Mucosa of stomach (tissue), 1 donor: ENCODE measurements at regions not wholly inside any gene's neighbourhood (a gene's known extent, or its start where the extent isn't known, plus 50 kb on each side); places are given as distances from the start of the nearest gene placed in this dataset.

Source experiments
- H3K27me3 ChIP-seq: one replicate; pipeline ENCODE4 v1.7.0; 2013; ENCODE audit warnings: mild to moderate bottlenecking, low read length; ENCODE audit not compliant: control insufficient read depth, insufficient read depth
- H3K36me3 ChIP-seq: one replicate; pipeline ENCODE4 v1.7.0; 2013; ENCODE audit warnings: low read length; ENCODE audit not compliant: control insufficient read depth, insufficient read depth
- H3K4me1 ChIP-seq: one replicate; pipeline ENCODE4 v1.7.0; 2013; ENCODE audit warnings: mild to moderate bottlenecking, low read length; ENCODE audit not compliant: control insufficient read depth, insufficient read depth
- H3K4me3 ChIP-seq: one replicate; pipeline ENCODE4 v1.7.0; 2013; ENCODE audit warnings: low read length
- H3K9ac ChIP-seq: one replicate; pipeline ENCODE4 v1.7.0; 2013; ENCODE audit warnings: mild to moderate bottlenecking, low read length, moderate library complexity
- H3K9me3 ChIP-seq: one replicate; pipeline ENCODE4 v1.7.0; 2013; ENCODE audit warnings: mild to moderate bottlenecking, low read length, moderate library complexity; ENCODE audit not compliant: control insufficient read depth
- donor health status: Pancreatic carcinoma.

- Histone ChIP-seq H3K36me3 (no peaks in the 10 kb centered on the region), H3K4me3 (no peak overlapping the region), H3K4me1 (peaks cover 22% of the 10 kb centered on the region), H3K27me3 (no peaks in the 10 kb centered on the region), H3K9me3 (no peaks in the 10 kb centered on the region), H3K9ac (no peak overlapping the region)
Observed at GRCh38 chr4:38364383-38364963, 299.5 kb upstream of the KLF3 start.

GRCh38 chr4:38365261-38365660 is 298.7 kb upstream of the KLF3 start:
- H3K27me3 ChIP-seq: no peaks in the 10 kb centered on the region
- peaks cover 22% of the 10 kb centered on the region for H3K4me1 ChIP-seq
- no peaks in the 10 kb centered on the region for H3K36me3 ChIP-seq
- H3K9me3 ChIP-seq: no peaks in the 10 kb centered on the region
- no peak overlapping the region for H3K9ac ChIP-seq
- H3K4me3 ChIP-seq: no peak overlapping the region

- Histone ChIP-seq H3K36me3 (no peaks in the 10 kb centered on the region), H3K9me3 (no peaks in the 10 kb centered on the region), H3K4me3 (no peak overlapping the region), H3K4me1 (peaks cover 22% of the 10 kb centered on the region), H3K9ac (no peak overlapping the region), H3K27me3 (no peaks in the 10 kb centered on the region)
Observed at GRCh38 chr4:38365748-38366310, 298.2 kb upstream of the KLF3 start.

GRCh38 chr4:38366456-38366855 is 297.5 kb upstream of the KLF3 start:
- Histone ChIP-seq H3K4me1 (peaks cover 22% of the 10 kb centered on the region), H3K4me3 (no peak overlapping the region), H3K27me3 (no peaks in the 10 kb centered on the region), H3K36me3 (no peaks in the 10 kb centered on the region), H3K9me3 (no peaks in the 10 kb centered on the region), H3K9ac (no peak overlapping the region)

- Histone ChIP-seq H3K9me3 (no peaks in the 10 kb centered on the region), H3K27me3 (no peaks in the 10 kb centered on the region), H3K9ac (no peak overlapping the region), H3K4me1 (peaks cover 27% of the 10 kb centered on the region), H3K36me3 (no peaks in the 10 kb centered on the region), H3K4me3 (no peak overlapping the region)
Observed at GRCh38 chr4:38366997-38367396, 297.0 kb upstream of the KLF3 start.

- H3K27me3 ChIP-seq: no peaks in the 10 kb centered on the region
- no peak overlapping the region for H3K4me3 ChIP-seq
- no peak overlapping the region for H3K9ac ChIP-seq
- H3K9me3 ChIP-seq: no peaks in the 10 kb centered on the region
- H3K36me3 ChIP-seq: no peaks in the 10 kb centered on the region
- peaks cover 27% of the 10 kb centered on the region for H3K4me1 ChIP-seq
Observed at GRCh38 chr4:38367642-38368174, 296.3 kb upstream of the KLF3 start.

- Histone ChIP-seq H3K36me3 (no peaks in the 10 kb centered on the region), H3K27me3 (no peaks in the 10 kb centered on the region), H3K4me1 (peaks cover 27% of the 10 kb centered on the region), H3K9ac (no peak overlapping the region), H3K9me3 (no peaks in the 10 kb centered on the region), H3K4me3 (no peak overlapping the region)
Observed at GRCh38 chr4:38368613-38369012, 295.4 kb upstream of the KLF3 start.

- no peaks in the 10 kb centered on the region for H3K36me3 ChIP-seq
Observed at GRCh38 chr4:38371391-38371851, 292.6 kb upstream of the KLF3 start.

GRCh38 chr4:38373375-38373774 is 290.6 kb upstream of the KLF3 start:
- Histone ChIP-seq H3K27me3 (no peaks in the 10 kb centered on the region), H3K4me1 (peaks cover 5% of the 10 kb centered on the region), H3K36me3 (no peaks in the 10 kb centered on the region), H3K4me3 (no peak overlapping the region), H3K9me3 (no peaks in the 10 kb centered on the region), H3K9ac (no peak overlapping the region)

More at GRCh38 chr4:38371391-38371851, 292.6 kb upstream of the KLF3 start:
- no peak overlapping the region for H3K4me3 ChIP-seq
- H3K4me1 ChIP-seq: peaks cover 17% of the 10 kb centered on the region
- no peak overlapping the region for H3K9ac ChIP-seq
- H3K9me3 ChIP-seq: no peaks in the 10 kb centered on the region
- H3K27me3 ChIP-seq: no peaks in the 10 kb centered on the region

GRCh38 chr4:38377195-38377594 is 286.8 kb upstream of the KLF3 start:
- Histone ChIP-seq H3K9me3 (no peaks in the 10 kb centered on the region), H3K4me1 (no peaks in the 10 kb centered on the region), H3K4me3 (no peak overlapping the region), H3K36me3 (no peaks in the 10 kb centered on the region), H3K27me3 (no peaks in the 10 kb centered on the region), H3K9ac (no peak overlapping the region)

GRCh38 chr4:38378478-38378877 is 285.5 kb upstream of the KLF3 start:
- H3K27me3 ChIP-seq: no peaks in the 10 kb centered on the region
- peaks cover 2% of the 10 kb centered on the region for H3K4me1 ChIP-seq
- no peaks in the 10 kb centered on the region for H3K9me3 ChIP-seq
- H3K9ac ChIP-seq: no peak overlapping the region
- H3K36me3 ChIP-seq: no peaks in the 10 kb centered on the region
- no peak overlapping the region for H3K4me3 ChIP-seq

- Histone ChIP-seq H3K4me1 (peaks cover 29% of the 10 kb centered on the region), H3K27me3 (no peaks in the 10 kb centered on the region), H3K9ac (no peak overlapping the region), H3K4me3 (no peak overlapping the region), H3K9me3 (no peaks in the 10 kb centered on the region), H3K36me3 (no peaks in the 10 kb centered on the region)
Observed at GRCh38 chr4:38381788-38382187, 282.2 kb upstream of the KLF3 start.
